ENCODE measurements at regions not wholly inside any gene's neighbourhood (a gene's known extent, or its start where the extent isn't known, plus 50 kb on each side); places are given as distances from the start of the nearest gene placed in this dataset.

DNA sequence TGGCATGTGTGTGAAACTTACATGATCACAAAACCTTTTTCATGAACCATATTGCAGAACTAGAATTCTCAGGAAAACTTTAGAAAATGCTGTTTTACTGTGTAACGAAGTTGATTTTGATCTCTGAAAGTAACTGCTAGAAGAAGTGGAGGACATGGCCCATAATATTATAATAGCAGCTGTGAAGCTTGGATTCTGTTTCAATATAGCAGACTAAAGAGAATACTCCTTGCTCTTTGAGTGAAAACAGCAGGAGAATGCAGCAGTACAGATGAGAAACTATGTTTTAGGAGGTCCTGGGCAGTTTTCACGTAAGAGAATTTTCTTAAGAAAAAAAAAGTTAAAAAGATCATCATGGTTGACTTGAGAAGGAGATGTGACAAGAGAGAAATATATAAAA is 76.7 kb upstream of the POU2AF2 start:
- TF ChIP-seq, protein P1, sequence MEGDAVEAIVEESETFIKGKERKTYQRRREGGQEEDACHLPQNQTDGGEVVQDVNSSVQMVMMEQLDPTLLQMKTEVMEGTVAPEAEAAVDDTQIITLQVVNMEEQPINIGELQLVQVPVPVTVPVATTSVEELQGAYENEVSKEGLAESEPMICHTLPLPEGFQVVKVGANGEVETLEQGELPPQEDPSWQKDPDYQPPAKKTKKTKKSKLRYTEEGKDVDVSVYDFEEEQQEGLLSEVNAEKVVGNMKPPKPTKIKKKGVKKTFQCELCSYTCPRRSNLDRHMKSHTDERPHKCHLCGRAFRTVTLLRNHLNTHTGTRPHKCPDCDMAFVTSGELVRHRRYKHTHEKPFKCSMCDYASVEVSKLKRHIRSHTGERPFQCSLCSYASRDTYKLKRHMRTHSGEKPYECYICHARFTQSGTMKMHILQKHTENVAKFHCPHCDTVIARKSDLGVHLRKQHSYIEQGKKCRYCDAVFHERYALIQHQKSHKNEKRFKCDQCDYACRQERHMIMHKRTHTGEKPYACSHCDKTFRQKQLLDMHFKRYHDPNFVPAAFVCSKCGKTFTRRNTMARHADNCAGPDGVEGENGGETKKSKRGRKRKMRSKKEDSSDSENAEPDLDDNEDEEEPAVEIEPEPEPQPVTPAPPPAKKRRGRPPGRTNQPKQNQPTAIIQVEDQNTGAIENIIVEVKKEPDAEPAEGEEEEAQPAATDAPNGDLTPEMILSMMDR (IDR thresholded peaks at IDR 0.05): no peak
- TF ChIP-seq POLR2A (IDR thresholded peaks at IDR 0.05): no peak
